ENCODE measurements at regions not wholly inside any gene's neighbourhood (a gene's known extent, or its start where the extent isn't known, plus 50 kb on each side); places are given as distances from the start of the nearest gene placed in this dataset.

DNA sequence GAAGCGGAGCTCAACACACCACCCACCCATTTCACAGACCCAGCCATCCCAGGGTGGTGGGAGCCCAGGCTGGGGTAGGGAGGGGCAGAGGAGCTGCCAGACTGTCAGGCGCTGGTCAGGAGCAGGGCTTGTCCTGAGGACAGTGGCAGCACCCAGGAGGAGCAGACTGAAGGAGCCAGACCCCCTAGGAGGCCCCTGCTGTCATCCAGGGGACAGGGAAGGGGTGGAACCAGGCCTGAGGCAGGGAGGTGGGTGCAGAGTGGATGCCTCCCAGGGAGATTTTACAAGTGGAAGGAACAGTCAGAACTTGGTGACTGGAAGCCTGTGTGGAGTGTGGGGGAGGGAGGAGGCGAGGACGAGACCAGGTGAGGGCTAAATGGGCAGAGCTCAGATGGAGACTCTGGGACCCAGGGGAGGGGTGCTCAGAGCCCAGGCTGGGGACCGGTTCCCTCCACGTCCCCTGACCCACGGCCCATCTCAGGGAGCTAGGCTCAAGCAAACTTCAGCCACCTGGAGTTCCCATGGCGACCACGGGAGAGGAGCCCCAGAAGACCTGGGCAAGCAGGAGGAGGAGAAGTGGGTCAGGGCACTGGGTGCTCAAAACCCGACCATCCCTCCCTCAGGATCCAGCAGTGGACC, 215.4 kb downstream of the TBC1D2B start:
- peak; percentile 33 for DNase-seq (ENCODE audit: low spot score)

DNA sequence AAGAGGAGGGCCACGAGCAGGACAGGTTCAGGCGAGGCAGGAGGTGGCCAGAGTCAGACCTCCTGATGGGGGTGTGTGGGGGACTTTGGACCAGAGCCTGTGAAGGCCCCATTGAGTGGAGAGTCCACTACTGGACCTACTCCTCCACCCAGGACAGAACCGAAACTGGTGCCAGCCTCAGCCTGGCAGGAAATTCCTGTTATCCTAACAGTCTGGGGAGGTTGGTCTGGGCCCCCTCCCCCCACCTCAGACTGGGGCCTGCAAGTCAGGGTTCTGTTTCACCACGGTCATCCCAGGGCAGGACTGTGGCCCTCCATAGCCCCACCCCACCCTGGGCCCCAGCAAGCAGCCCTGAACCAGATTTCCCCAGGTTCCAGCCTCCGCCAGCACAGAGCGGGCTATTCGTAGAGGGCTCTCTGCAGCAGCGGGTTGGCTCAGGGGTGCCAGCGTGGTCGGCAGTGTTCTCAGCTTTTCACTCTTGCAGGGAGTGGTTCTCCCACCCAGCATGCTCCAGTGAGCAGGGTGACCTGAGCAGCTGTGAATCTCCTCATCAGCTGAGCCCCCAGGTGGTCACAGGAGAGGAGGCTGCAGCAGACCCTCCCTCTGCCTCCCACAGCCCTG, 217.3 kb downstream of the TBC1D2B start:
- DNase-seq (ENCODE audit: low spot score) = no peak

DNA sequence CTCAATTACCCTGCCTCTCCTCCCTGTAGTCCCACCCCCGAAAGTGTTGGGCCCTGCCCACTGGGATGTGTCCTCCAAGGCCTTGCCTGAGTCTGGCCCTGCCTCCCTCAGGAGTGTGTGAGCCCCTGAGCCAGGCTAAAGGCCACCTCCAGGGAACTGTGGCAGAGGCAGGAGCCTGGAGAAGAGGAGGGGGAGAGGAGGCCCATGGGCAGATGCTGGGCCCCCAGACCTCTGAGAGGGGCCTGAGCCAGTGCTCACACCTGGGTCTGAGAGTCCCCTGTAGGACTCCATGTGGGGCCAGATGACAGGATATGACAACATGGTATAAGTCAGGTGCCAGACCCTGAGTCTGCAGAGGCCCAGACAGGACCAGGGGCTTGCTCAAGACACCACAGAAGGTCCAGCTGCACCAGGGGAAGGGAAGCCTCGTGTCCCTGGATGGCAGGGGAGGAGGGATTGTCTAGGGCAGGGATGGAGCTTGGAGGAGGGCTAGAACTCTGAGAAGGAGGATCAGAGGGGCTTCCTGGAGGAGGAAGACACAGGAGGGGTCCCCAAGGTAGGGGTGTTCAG, 217.9 kb downstream of the TBC1D2B start:
- DNase-seq (ENCODE audit: low spot score) = peak; percentile 44

DNA sequence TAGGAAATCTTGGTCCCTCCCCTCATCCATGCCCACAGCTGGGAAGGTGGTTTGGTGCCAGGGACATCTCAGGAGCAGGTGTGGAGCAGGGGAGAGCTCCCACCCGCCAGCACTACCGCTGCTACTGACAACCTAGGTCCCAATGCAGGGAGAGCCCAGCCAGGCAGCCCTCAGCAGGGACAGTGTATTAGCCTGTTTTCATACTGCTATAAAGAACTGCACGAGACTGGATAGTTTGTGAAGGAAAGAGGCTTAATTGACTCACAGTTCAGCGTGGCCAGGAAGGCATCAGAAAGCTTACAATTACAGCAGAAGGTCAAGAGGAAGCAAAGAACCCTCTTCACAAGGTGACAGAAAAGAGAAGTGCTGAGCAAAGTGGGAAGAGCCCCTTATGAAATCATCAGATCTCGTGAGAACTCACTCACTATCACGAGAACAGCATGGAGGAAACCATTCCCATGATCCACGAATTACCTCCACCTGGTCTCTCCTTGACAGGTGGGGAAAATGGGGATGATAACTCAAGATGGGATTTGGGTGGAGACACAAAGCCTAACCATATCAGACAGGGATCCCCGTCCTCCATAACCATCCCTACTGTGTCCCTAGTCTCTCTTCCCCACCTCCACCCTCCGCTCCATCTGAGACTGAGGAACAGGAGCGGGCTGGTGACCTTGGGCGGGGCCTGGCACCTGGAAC, 218.6 kb downstream of the TBC1D2B start:
- peak; percentile 34 for DNase-seq (ENCODE audit: low spot score)

DNA sequence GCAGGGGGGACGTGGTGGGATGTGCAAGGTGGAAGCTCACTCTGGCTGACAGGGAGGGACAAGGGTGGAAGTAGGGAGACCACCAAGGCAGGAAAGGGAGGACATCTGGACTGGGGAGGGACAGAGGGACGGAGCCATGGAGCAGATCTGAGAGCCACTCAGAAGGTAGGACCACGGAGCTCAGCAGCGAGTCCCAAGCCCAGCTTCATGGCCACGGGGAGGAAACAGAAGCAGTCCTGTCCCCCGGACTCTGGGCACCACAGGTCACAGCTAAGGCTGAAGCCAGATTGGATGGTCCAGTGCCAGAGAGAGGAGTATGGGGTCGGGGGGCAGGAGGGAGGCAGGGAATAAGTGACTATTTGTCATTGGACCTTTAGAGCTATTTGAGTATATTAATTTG, 220.1 kb downstream of the TBC1D2B start:
- no peak for DNase-seq (ENCODE audit: low spot score)

DNA sequence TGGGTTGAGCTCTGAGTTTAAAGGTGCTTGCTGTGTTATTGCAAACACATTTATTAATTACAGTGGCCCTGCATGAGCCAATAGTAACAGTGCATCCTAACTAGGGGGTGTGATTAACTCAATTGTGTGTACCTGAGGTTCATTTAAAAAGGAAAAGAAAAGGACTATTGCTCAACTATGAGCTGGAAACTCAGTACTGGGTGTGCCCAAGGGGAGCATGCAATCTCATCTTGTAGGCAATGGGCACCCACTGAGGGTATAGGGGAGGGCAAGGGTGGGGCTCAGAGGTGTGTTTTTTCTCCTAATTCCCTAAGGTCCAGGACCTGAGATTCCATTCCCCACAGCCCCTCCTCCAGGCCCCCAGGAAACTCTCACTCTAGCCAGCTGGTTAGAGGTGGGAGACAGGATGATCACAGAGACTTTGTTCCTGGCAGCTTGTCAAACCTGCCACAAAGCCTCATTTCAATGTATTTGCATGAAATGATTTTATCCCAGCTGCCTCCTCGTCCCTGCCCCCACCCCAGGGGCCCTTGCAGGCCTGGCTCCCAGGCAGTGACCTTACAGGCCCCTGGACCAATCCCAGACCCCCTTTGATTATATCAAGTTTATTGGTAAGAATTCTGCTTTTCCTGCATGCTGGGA, 220.7 kb downstream of the TBC1D2B start:
- peak; percentile 31 for DNase-seq (ENCODE audit: low spot score)

DNA sequence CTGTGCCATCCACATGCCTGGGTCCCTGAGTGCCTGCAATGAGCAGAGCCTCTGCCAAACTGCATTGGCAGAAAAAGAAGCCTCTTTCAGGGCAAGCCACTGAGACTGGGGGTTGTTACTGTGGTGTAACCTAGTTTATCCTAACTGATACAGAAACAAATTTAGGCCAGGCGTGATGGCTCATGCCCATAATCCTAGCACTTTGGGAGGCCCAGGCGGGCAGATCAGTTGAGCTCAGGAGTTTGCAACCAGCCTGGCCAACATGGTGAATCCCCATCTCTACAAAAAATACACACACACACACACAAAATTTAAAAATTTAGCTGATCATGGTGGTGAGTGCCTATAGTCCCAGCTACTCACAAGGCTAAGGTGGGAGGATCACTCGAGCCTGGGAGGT, 221.6 kb downstream of the TBC1D2B start:
- no peak for DNase-seq (ENCODE audit: low spot score)

DNA sequence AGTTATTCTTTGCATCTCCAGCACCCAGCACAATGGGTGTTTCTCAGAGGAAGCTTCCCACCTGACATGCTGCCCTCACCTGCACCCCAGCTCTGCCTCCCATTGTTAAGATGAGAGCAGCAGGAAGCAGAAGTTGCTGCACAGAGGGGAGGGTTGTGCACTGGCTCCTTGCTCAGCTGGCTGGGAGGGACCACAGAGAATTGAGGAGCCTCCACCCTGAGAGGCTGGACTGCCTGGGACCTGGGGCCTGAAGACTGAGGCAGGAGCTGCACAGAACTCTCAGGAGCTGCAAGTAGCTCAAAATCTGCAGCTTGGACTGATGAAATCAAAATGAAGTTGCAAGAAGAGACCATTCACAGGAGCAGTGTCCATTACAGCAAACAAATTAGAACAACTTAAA, 222.3 kb upstream of the LINGO1 start:
- DNase-seq (ENCODE audit: low spot score) = peak; percentile 24

DNA sequence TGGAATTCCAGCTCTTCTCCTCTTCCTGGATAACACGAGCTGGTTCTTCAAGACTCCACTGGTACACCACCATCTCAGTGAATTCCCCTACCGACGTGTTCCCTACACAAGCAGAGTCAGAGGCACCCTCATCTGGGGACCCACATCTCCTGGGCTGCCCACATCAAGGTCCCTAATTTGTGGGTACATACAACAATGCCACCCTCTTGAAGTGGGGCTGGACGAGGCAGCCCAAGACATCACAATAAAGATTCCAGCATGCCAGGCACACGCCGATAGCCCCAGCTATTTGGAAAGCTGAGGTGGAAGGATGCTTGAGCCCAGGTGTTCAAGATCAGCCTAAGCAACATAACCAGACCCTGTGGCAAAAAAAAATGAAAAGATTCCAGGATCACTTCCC, 221.2 kb upstream of the LINGO1 start:
- DNase-seq (ENCODE audit: low spot score) = no peak

DNA sequence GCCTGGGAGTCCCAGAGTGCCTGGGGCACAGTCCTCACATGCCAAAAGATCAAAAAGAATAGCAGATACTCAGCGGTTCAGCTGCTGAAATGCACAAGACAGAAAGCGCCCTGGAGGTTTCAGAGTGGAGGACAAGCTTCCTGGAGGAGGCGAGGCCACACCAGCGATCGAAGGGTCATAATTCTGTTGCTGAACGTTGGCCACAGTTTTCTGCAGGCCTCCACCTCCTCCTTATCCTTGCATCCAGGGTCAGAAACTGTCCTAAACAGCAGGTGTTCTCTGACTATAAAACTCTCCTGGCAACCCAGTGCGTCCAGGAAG, 220.3 kb upstream of the LINGO1 start:
- DNase-seq (ENCODE audit: low spot score) = no peak

DNA sequence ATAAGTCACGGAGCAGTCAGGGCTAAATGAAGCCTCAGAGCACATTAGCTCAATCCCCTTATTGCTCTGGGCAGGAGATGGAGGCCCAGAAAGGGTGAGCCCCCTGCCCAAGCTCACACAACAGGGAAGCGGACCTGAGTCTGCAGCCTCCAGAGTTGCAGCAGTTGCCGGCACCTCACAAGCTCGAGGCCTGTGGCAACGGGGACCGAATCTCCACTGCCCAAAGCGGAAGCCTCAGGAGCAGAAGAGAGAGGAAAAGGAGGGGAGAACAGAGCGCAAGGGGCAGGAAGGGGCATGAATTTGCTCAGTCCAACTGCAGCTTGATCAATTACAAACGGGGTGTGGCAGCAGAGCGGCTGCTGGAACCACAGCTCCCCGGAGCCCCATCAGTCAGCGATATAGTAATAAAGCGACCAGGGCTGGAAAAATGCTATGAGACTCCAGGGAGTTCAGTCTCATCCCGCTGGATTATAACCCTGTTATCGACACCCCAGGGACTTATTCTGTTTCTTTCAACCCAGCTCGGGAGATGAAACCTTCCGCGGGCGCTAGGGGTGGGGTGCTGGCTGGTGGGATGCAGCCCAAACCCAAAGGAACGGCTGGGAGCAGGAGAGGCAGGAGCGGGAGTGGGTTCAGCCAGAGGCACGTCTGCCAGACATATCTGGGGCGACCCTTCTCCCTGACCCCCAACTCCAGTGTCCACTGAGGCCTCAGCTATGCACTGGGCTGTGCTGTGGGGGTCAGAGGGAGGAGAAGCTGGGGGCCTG, 219.7 kb upstream of the LINGO1 start:
- peak; percentile 57 for DNase-seq (ENCODE audit: low spot score)

DNA sequence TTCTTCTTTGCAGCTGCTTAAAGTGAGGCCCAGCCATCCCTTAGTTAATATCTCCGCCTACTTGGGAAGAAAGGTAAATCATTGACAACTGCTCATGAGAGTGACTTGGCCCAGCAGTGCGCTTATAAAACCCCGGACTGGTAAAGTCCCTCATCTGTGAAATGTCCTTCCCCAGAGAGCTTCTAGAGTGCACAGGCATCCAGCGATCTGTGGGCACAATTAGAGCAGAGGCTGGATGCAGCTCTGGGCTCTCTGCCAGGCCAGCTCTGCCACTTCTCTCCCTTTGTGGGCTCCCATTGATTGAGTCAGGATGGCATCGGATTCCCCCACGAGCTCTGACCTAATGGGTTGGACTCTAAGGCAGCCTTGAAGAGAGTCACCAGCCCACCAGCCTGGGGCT, 219.0 kb upstream of the LINGO1 start:
- DNase-seq (ENCODE audit: low spot score) = no peak

DNA sequence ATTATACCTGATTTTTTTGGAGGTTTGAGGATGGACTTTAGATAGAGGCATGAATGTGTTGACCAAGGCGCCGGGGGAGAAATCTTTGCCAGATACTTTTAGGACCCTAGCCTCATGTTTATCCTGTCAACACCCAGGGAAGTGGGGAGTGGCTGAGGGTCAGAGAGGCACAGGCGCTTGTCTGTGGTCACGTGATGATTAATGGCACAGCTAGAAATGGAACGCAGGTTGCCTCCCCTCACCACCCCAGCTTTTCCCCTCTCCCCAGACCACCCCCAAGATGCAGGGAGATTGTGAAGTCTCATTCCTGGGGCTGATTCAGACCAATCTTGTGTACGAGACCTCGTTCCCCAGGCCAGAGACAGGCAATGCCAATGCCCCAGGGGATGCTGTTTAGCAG, 218.4 kb upstream of the LINGO1 start:
- no peak for DNase-seq (ENCODE audit: low spot score)

DNA sequence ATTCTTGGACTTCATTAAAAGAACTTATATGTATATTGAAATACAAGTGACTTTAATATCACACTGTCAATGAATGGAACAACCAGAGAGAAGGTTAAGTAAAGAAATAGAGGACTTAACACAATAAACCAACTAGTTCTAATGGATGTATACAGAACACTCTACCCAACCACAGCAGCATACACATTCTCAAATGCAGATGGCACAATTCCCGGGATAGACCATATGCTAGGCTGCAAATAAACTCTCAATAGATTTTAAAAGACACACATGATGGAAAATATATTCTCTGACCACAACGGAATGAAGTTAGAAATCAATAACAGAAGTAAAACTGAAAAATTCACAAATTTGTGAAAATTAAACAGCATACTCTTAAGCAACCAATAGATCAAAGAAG, 214.3 kb upstream of the LINGO1 start:
- DNase-seq (ENCODE audit: low spot score) = no peak

DNA sequence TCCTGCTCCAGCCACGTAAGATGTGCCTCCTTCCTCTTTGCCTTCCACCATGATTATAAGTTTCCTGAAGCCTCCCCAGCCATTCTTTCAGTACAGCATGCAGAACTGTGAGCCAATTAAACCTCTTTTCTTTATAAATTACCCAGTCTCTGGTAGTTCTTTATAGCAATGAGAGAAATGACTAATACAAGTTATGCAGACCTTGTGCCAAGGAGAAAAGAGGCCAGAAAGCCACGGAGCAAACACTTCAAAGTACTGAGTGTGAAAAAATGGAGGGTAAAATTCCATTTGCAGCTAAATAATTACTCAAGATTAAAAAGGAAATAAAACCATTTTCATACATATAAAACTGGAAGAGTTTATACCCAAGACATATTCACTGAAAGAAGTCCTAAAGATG, 213.6 kb upstream of the LINGO1 start:
- DNase-seq (ENCODE audit: low spot score) = no peak

DNA sequence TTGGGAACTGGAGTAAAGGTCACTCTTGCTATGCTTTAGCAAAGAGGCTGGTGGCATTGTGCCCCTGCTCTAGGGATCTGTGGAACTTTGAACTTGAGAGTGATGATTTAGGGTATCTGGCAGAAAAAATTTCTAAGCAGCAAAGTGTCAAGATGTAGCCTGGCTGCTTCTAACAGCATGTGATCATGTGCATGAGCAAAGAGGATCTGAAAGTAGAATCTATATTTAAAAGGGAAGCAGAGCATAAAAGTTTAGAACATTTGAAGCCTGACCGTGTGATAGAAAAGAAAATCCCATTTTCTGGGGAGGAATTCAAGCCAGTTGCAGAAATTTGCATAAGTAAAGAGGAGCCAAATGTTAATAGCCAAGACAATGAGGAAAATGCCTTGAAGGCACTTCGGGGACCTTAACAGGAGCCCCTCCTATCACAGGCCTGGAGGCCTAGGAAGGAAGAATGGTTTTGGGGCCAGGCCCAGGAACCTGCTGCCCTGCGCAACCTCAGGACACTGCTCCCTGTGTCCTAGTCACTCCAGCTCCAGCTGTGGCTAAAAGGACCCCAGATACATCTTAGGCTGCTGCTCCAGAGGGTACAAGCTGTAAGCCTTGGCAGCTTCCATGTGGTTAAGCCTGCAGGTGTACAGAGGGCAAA, 212.2 kb upstream of the LINGO1 start:
- DNase-seq (ENCODE audit: low spot score) = no peak

DNA sequence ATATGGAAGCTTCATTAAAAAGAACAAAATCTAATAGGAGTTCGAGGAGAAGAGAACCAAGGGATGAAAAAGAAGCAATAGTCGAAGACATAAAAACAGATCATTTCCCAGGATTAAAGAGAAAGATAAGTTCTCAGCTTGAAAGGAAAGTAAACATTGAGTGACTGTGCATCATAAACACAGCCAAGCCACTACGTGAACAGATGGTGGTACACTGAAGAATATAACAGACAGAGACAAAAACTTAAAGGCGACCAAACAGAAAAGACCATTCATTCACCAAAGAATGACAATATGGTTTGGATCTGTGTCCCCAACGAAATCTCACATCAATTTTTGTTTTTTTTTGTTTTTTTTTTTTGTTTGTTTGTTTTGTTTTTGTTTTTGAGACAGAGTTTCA, 210.8 kb upstream of the LINGO1 start:
- DNase-seq (ENCODE audit: low spot score) = no peak

DNA sequence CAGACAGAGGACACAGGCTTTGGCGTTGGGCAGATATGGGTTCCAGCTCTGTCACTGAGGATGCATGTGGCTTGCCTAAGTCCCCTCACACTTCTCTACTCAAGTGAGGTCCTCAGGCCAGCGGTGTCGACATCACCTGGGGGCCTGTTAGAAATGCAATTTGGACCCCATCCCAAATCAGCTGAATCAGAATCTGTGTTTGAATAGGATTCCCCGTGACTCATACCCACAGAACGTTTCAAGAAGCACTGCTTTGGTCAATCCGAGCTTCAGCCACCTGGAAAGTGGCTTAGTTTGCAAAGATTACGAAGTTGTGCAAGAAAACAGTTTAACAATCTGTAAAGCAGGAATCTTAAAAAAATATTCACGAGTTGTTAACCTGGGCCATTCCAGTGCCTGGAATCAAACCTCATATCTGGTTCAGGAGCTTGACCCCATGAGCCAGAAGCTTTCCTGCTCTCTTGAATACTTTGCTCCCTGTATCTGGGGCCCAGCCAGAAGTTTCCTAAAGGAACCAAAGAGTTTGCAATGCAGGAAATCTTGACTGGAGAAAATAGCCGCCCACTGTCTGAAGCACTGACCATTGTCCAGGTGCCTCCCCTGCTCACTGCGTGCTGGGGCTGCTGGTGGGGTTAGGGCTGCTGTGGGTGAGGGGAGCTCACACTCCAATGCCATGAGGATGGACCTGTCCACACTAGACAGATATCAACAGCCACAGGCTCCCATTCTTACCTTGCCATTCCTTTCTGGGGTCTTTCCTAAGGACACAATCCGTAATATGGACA, 208.5 kb upstream of the LINGO1 start:
- DNase-seq (ENCODE audit: low spot score) = no peak

DNA sequence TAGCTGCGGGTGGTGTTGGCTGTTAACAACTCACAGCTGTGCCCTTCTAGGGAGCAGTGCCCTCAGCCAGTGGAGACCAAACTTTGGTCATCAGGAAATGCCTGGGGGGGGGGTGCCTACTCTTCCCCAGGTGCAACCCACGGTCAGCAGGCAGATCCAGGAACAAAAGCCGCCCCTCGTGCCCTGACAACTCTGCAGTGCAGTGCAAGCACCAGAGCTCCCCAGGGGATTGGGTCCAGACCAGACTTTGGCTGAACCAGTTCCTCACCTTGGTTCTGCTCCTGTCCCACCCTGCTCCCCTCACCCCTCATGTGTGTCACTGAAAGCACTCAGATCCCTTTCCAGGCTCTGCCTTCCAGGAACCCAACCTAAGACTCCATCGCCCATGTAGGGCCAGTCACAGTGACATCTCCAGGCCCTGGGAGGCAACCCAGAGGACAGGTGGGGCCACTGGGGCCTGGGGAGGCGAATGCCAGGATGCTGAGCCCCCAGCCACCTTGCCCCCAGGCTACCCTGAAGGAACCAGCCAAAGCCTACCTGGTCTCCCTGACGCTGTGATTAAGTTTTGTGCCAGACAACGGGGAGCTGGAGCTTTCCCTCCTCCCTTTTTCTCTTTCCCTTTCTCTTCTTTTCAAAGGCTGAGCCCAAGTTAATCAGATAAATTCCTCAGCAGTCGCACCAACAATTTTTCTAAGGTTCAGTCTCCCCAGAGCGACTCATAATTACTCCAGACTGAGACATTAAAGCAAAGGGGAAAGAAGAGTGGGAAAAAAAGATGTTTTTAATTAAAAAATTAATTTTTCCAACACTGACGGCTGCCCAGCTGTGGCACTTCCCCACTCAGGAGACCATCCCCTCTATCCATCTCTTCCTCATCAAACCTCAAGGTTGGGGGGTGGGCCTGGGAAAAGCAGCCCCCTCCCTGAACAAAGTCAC, 207.5 kb upstream of the LINGO1 start:
- DNase-seq (ENCODE audit: low spot score) = no peak

DNA sequence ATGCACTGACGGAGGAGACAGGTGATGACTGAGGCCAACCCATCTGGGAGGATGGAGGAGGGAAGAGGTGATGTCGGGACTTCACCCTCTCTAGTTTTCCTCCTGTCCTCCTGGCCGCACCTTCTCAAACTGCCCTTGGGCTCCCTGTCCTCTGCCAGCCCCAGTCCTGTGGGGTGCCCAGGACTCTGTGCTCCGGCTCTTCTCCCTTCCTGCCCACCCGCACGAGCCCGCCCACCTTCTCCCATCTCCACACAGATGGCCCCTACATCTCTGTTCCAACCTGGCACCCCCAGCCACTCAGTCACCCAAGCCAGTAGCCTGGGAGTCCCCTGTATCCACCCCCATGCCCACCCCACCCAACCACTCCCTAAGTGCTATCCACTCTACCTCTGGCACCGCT, 206.7 kb upstream of the LINGO1 start:
- DNase-seq (ENCODE audit: low spot score) = no peak

Data from ecto neural progenitor cell (in vitro differentiated cells).